DOHH2 (cell line): ENCODE measurements at regions not wholly inside any gene's neighbourhood (a gene's known extent, or its start where the extent isn't known, plus 50 kb on each side); places are given as distances from the start of the nearest gene placed in this dataset.

Experiments
- EZH2phosphoT487 ChIP-seq: fragments of 200-600 bp; sonication (generic); IDR thresholded peaks from 2 replicates; pipeline ENCODE4 v1.6.1; 2017; ENCODE audit warnings: borderline replicate concordance, mild to moderate bottlenecking, antibody characterized with exemption, low read length, moderate library complexity, mixed read lengths
- TF ChIP-seq, protein P1 (sequence below): fragments of 200-600 bp; sonication (generic); IDR thresholded peaks from one replicate; pipeline ENCODE4 v1.5.1; 2014; ENCODE audit warnings: antibody characterized with exemption, mild to moderate bottlenecking, low read depth, low read length; ENCODE audit not compliant: poor library complexity, severe bottlenecking

DNA sequence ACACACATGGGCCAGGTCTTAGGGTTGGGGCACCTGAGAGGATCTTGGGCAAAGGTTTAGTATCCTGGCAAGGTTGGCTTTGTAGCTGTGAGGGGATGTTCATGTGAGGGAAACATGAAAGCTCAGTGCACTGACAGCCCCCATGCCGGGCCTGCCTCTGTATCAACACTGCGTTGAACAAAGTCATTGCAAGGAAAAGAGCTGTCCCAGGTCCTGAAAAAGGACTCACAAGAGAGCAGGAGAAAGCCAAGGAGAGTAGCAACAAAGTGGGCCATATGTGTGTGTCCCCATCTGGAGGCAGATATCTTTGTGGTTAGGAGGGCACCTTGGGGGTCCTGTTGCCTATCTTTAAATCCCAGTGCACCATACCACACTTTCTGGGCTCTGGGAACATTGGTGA is 237.8 kb upstream of the THSD7B start:
- TF ChIP-seq EZH2phosphoT487: no peak
- TF ChIP-seq, protein P1, sequence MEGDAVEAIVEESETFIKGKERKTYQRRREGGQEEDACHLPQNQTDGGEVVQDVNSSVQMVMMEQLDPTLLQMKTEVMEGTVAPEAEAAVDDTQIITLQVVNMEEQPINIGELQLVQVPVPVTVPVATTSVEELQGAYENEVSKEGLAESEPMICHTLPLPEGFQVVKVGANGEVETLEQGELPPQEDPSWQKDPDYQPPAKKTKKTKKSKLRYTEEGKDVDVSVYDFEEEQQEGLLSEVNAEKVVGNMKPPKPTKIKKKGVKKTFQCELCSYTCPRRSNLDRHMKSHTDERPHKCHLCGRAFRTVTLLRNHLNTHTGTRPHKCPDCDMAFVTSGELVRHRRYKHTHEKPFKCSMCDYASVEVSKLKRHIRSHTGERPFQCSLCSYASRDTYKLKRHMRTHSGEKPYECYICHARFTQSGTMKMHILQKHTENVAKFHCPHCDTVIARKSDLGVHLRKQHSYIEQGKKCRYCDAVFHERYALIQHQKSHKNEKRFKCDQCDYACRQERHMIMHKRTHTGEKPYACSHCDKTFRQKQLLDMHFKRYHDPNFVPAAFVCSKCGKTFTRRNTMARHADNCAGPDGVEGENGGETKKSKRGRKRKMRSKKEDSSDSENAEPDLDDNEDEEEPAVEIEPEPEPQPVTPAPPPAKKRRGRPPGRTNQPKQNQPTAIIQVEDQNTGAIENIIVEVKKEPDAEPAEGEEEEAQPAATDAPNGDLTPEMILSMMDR: no peak
